Activated CD4-positive, alpha-beta T cell treated with anti-CD3 and anti-CD28 coated beads, Interleukin-2, amount 10 ng/mL, durations not matched to agents 24 days and 14 days (primary cell): ENCODE measurements at regions not wholly inside any gene's neighbourhood (a gene's known extent, or its start where the extent isn't known, plus 50 kb on each side); places are given as distances from the start of the nearest gene placed in this dataset.

Experiments
- DNase-seq: peaks from one replicate; pipeline ENCODE4 v3.0.0; 2022
- H3K27ac Mint-ChIP-seq: one replicate; pipeline ENCODE4 v1.8.0; 2022; ENCODE audit warnings: mild to moderate bottlenecking, mixed read lengths
- H3K27me3 Mint-ChIP-seq: one replicate; pipeline ENCODE4 v1.8.0; 2022; ENCODE audit warnings: mixed read lengths
- H3K36me3 Mint-ChIP-seq: one replicate; pipeline ENCODE4 v1.8.0; 2022; ENCODE audit warnings: low read depth, mild to moderate bottlenecking, mixed read lengths
- H3K4me1 Mint-ChIP-seq: one replicate; pipeline ENCODE4 v1.8.0; 2021; ENCODE audit warnings: mixed read lengths
- H3K4me3 Mint-ChIP-seq: one replicate; pipeline ENCODE4 v1.8.0; 2022; ENCODE audit warnings: mild to moderate bottlenecking, moderate library complexity, mixed read lengths
- H3K9me3 Mint-ChIP-seq: one replicate; pipeline ENCODE4 v1.8.0; 2021; ENCODE audit warnings: mixed read lengths
- intact Hi-C: fragments of 100-400 bp; cut with micrococcal nuclease; formaldehyde crosslinking; loops from one replicate; pipeline ENCODE4 v1.15.1; 2023

DNA sequence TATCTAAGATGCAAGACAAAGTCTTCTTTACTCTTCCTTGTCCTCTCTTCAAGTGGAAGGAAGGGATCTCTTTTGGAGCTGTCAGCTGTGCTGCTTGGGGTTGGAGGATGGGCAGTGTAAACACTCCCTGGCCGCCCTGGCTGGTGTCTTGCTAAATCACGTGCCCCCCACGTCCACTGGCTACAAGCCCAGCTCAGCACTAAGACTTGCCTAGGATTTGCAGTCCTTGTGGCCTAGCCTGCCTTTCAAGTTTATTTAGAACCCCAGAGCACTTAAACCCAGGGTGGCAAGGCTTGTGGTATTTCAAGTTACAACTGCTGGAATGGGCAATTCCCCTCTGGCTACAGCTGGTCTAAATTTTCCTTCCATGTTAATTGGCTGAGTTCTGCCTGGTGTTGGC, 272.4 kb upstream of the MYO3A start:
- intact Hi-C loops, result no loop called here
- Mint-ChIP-seq H3K36me3 (no peaks in the 10 kb centered on the region), H3K4me3 (no peak overlapping the region), H3K4me1 (no peaks in the 10 kb centered on the region), H3K9me3 (no peaks in the 10 kb centered on the region), H3K27ac (no peak overlapping the region), H3K27me3 (no peaks in the 10 kb centered on the region)
- DNase-seq, result no peak

- Mint-ChIP-seq H3K27ac (no peak overlapping the region), H3K36me3 (no peaks in the 10 kb centered on the region), H3K4me3 (no peak overlapping the region), H3K9me3 (no peaks in the 10 kb centered on the region), H3K4me1 (no peaks in the 10 kb centered on the region), H3K27me3 (no peaks in the 10 kb centered on the region)
- intact Hi-C loops, result no loop called here
- no peak for DNase-seq
Measured at GRCh38 chr10:25666276-25666675, 267.8 kb upstream of the MYO3A start.

- Mint-ChIP-seq H3K4me1 (no peaks in the 10 kb centered on the region), H3K36me3 (no peaks in the 10 kb centered on the region), H3K27me3 (no peaks in the 10 kb centered on the region), H3K4me3 (no peak overlapping the region), H3K9me3 (peaks cover 3% of the 10 kb centered on the region), H3K27ac (no peak overlapping the region)
- intact Hi-C loops, result no loop called here
- DNase-seq, result no peak
Measured at GRCh38 chr10:25675204-25675603, 258.8 kb upstream of the MYO3A start.

- H3K9me3 Mint-ChIP-seq, result peaks cover 3% of the 10 kb centered on the region
- no peak for DNase-seq
- intact Hi-C loops, result no loop called here
- no peak overlapping the region for H3K27ac Mint-ChIP-seq
- H3K4me1 Mint-ChIP-seq, result no peaks in the 10 kb centered on the region
- no peaks in the 10 kb centered on the region for H3K27me3 Mint-ChIP-seq
- H3K4me3 Mint-ChIP-seq, result no peak overlapping the region
- H3K36me3 Mint-ChIP-seq, result no peaks in the 10 kb centered on the region
Measured at GRCh38 chr10:25675615-25676014, 258.4 kb upstream of the MYO3A start.

DNA sequence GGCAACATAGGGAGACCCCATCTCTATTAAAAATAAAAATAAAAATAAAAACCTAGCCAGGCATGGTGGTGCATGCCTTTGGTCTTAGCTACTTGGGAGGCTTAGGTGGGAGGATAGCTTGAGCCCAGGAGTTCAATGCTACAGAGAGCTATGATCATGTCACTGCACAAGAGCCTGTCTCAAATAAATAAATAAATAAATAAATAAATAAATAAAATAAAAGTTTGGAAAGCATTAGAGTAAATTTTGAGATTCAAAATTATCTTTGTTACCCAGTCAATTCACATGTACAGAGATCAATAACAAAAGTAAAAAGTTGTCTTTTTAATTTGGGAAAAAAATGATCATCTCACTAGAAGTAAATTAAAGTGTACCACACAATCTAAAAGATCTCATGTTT, 255.8 kb upstream of the MYO3A start:
- no peaks in the 10 kb centered on the region for H3K36me3 Mint-ChIP-seq
- H3K9me3 Mint-ChIP-seq, result peaks cover 3% of the 10 kb centered on the region
- intact Hi-C loops, result no loop called here
- H3K4me1 Mint-ChIP-seq, result no peaks in the 10 kb centered on the region
- DNase-seq, result no peak
- H3K4me3 Mint-ChIP-seq, result no peak overlapping the region
- no peak overlapping the region for H3K27ac Mint-ChIP-seq
- no peaks in the 10 kb centered on the region for H3K27me3 Mint-ChIP-seq

GRCh38 chr10:25678666-25679065, 255.4 kb upstream of the MYO3A start:
- H3K27me3 Mint-ChIP-seq, result no peaks in the 10 kb centered on the region
- intact Hi-C loops, result no loop called here
- no peak overlapping the region for H3K27ac Mint-ChIP-seq
- DNase-seq, result no peak
- peaks cover 3% of the 10 kb centered on the region for H3K9me3 Mint-ChIP-seq
- H3K4me1 Mint-ChIP-seq, result no peaks in the 10 kb centered on the region
- no peaks in the 10 kb centered on the region for H3K36me3 Mint-ChIP-seq
- H3K4me3 Mint-ChIP-seq, result no peak overlapping the region

- intact Hi-C loops, result no loop called here
- no peaks in the 10 kb centered on the region for H3K36me3 Mint-ChIP-seq
- peak; percentile 31 for DNase-seq
- no peaks in the 10 kb centered on the region for H3K9me3 Mint-ChIP-seq
- no peak overlapping the region for H3K27ac Mint-ChIP-seq
- H3K27me3 Mint-ChIP-seq, result no peaks in the 10 kb centered on the region
- no peak overlapping the region for H3K4me3 Mint-ChIP-seq
- no peaks in the 10 kb centered on the region for H3K4me1 Mint-ChIP-seq
Measured at GRCh38 chr10:25682203-25682851, 251.7 kb upstream of the MYO3A start.

DNA sequence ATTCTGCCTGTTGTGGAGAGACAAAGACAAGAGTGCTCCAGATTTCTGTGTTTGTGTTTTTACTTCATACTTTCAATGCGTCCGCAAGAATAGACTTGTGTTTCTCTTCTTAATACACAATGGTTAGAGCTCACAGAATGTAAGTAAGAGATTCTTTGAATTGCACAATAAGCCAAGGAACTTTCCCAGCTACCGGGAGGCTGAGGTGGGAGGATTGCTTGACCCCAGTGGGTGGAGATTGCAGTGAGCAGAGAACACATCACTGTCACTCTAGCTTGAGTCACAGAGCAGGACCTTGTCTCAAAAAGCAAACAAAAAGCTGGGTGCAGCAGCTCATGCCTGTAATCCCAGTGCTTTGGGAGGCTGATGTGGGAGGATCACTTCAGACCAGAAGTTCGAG, 250.7 kb upstream of the MYO3A start:
- no peaks in the 10 kb centered on the region for H3K9me3 Mint-ChIP-seq
- no peaks in the 10 kb centered on the region for H3K36me3 Mint-ChIP-seq
- H3K4me3 Mint-ChIP-seq, result no peak overlapping the region
- H3K4me1 Mint-ChIP-seq, result no peaks in the 10 kb centered on the region
- intact Hi-C loops, result no loop called here
- peak; percentile 28 for DNase-seq
- no peaks in the 10 kb centered on the region for H3K27me3 Mint-ChIP-seq
- no peak overlapping the region for H3K27ac Mint-ChIP-seq

DNA sequence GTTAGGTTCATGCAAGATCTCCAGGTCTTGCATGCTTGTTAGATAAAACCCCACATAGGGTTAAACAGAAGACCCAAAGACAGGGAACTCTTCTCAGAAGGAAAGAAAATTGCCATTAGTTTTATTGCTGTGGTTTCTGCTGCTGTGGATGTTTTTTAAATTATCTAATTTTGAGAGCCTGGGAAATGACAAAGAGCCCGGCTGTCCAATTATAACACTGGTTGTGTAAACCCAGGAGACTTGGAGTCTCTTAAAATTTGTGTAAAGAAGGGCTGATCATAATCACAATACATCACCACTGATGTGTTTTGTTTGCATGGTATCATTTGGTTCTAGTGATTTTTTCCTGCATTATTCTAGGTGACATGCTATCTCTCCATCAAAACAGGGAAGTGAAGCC, 246.5 kb upstream of the MYO3A start:
- Mint-ChIP-seq H3K27ac (no peak overlapping the region), H3K36me3 (no peaks in the 10 kb centered on the region), H3K4me1 (no peaks in the 10 kb centered on the region), H3K27me3 (no peaks in the 10 kb centered on the region), H3K4me3 (no peak overlapping the region), H3K9me3 (no peaks in the 10 kb centered on the region)
- DNase-seq, result no peak
- intact Hi-C loops, result no loop called here

DNA sequence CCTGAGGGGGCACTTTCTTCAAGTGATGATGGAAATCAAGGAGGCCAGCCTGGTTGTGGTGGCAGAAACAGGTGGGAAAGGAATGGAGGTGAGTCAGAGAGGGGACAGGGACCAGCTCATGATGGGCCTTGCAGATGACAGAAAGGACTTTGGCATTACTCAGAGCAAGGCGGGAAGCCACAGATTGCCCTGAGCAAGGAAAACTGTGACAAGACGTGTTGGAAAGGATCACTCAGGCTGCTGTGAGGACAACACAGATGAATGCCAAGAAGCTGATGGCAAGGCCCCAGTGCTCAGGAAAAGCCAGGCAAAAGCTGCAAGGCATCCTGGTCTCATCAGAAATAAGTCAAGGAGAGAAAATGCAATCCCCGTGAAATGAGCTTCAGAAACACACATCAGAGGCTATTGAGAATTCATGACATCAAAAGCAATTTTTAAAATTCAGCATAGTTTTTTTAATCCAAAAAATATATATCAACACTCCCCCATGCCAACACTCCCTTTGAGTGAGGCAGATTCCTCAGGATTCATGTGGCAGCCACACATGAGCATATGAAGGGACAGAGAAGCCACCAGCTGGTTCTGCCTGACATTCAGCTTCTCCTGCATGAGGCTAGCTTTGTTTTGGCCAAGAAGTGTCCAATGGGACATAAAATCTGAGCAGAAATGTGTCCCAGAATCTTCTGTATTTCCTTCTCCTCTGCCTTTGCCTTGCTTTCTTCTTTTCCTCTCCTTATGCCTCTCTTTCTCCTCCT, 244.5 kb upstream of the MYO3A start:
- Mint-ChIP-seq H3K4me1 (no peaks in the 10 kb centered on the region), H3K9me3 (no peaks in the 10 kb centered on the region), H3K27me3 (no peaks in the 10 kb centered on the region), H3K27ac (no peak overlapping the region), H3K36me3 (no peaks in the 10 kb centered on the region), H3K4me3 (no peak overlapping the region)
- intact Hi-C loops, result no loop called here
- no peak for DNase-seq

GRCh38 chr10:25692761-25693160, 241.3 kb upstream of the MYO3A start:
- DNase-seq, result no peak
- no peaks in the 10 kb centered on the region for H3K4me1 Mint-ChIP-seq

DNA sequence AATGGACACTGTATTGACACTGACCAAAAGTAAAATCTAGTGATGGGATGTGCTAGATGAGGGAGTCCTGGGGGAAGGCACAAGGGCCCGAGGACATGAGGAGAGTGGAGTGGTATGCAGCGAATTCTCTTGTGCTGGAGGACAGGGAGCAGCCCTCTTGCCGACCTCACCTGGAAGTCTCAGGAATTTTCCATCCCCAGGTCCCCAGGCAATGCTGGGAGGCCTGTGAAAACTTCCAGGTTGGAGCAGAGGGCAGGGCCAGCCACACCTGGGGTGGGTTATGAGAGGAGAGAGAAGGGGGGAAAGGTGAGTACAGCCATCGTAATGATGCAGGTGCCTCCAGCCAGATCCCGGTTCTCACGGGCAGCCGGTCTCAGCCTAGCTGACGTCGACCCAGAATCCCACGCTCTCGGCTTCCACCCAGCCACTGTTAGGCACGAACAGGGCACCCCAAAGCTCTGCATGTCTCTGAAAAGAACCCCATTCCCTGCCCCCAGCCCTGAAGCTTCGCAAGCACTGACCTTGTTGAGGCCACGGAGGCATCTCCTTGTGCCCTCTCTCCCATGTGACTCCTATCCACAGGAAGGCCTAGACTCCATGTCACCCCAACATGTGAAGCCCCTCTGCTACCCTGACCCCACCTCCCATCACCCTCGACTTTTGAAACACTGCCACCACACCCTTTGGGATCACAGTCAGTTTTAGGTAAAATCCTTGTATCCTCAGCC, 239.7 kb upstream of the MYO3A start:
- intact Hi-C loops, result no loop called here
- no peaks in the 10 kb centered on the region for H3K4me1 Mint-ChIP-seq
- no peaks in the 10 kb centered on the region for H3K27me3 Mint-ChIP-seq
- H3K27ac Mint-ChIP-seq, result no peak overlapping the region
- no peaks in the 10 kb centered on the region for H3K36me3 Mint-ChIP-seq
- DNase-seq, result no peak
- H3K9me3 Mint-ChIP-seq, result no peaks in the 10 kb centered on the region
- H3K4me3 Mint-ChIP-seq, result no peak overlapping the region

More at GRCh38 chr10:25692761-25693160, 241.3 kb upstream of the MYO3A start:
- Mint-ChIP-seq H3K36me3 (no peaks in the 10 kb centered on the region), H3K9me3 (no peaks in the 10 kb centered on the region), H3K27me3 (no peaks in the 10 kb centered on the region), H3K4me3 (no peak overlapping the region), H3K27ac (no peak overlapping the region)
- intact Hi-C loops, result no loop called here

GRCh38 chr10:25694971-25695370, 239.1 kb upstream of the MYO3A start:
- Mint-ChIP-seq H3K9me3 (no peaks in the 10 kb centered on the region), H3K36me3 (no peaks in the 10 kb centered on the region), H3K27me3 (no peaks in the 10 kb centered on the region), H3K4me1 (no peaks in the 10 kb centered on the region), H3K27ac (no peak overlapping the region), H3K4me3 (no peak overlapping the region)
- no peak for DNase-seq
- intact Hi-C loops, result no loop called here

DNA sequence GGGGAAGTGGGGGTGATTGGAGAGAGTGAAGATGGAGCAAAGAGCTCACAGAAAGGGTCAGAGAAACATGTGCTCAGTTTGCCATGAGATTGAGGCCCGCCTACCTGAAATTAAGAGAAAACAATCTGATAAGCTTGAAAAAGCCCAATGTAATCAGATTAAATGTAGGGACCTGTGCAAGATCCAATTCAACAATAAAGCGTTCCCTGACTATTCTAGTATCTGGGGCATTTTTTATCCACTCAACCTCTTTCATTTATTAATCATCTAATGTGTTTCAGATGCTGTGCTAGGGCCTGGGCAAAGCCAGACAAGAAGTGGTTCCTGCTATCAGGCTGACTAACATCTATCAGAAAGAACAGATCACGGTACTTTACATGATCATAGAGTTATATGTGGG, 238.4 kb upstream of the MYO3A start:
- H3K4me3 Mint-ChIP-seq, result no peak overlapping the region
- no peaks in the 10 kb centered on the region for H3K4me1 Mint-ChIP-seq
- H3K36me3 Mint-ChIP-seq, result no peaks in the 10 kb centered on the region
- intact Hi-C loops, result no loop called here
- H3K27me3 Mint-ChIP-seq, result no peaks in the 10 kb centered on the region
- no peak for DNase-seq
- H3K9me3 Mint-ChIP-seq, result no peaks in the 10 kb centered on the region
- H3K27ac Mint-ChIP-seq, result no peak overlapping the region
